ENCODE measurements at regions not wholly inside any gene's neighbourhood (a gene's known extent, or its start where the extent isn't known, plus 50 kb on each side); places are given as distances from the start of the nearest gene placed in this dataset.

- Histone ChIP-seq H3K4me3 (ENCODE audit: low read depth in 1 of 3, low read length in 3 of 3) (no peak overlapping the region), H3K4me1 (ENCODE audit: control insufficient read depth in 3 of 3, insufficient read depth in 2 of 3, low read depth in 1 of 3, low read length in 2 of 3) (no peaks in the 10 kb centered on the region), H3K9me3 (ENCODE audit: control insufficient read depth in 2 of 2, insufficient read depth in 1 of 2, low read depth in 1 of 2, low read length in 1 of 2) (no peaks in the 10 kb centered on the region), H3K27ac (ENCODE audit: low read depth in 1 of 3, low read length in 2 of 3) (no peak overlapping the region), H3K27me3 (ENCODE audit: control insufficient read depth in 3 of 3, insufficient read depth in 3 of 3, low read length in 3 of 3) (peaks cover 0 to under 1% (median 0%) of the 10 kb centered on the region in 3 donors), H3K36me3 (ENCODE audit: control insufficient read depth in 3 of 3, insufficient read depth in 2 of 3, low read depth in 1 of 3, low read length in 3 of 3) (no peaks in the 10 kb centered on the region)
- WGBS, 3 donors: 55 to 80% (median 66%) methylated on average over 3 of the region's 3 CpGs
- DNase-seq (no peak), FAIRE-seq (no peak)
Observed at GRCh38 chr9:115601434-115601833, 483.5 kb upstream of the TNC start.

GRCh38 chr9:115604831-115605483, 487.0 kb upstream of the TNC start:
- DNase-seq: no peak
- FAIRE-seq: no peak
- H3K4me3 ChIP-seq (ENCODE audit: low read depth in 1 of 3, low read length in 3 of 3): no peak overlapping the region
- H3K27ac ChIP-seq (ENCODE audit: low read depth in 1 of 3, low read length in 2 of 3): no peak overlapping the region
- no peaks in the 10 kb centered on the region for H3K9me3 ChIP-seq (ENCODE audit: control insufficient read depth in 2 of 2, insufficient read depth in 1 of 2, low read depth in 1 of 2, low read length in 1 of 2)
- H3K4me1 ChIP-seq (ENCODE audit: control insufficient read depth in 3 of 3, insufficient read depth in 2 of 3, low read depth in 1 of 3, low read length in 2 of 3): no peaks in the 10 kb centered on the region
- WGBS, 3 donors: 61 to 71% (median 67%) methylated on average over 2 of the region's 2 CpGs
- H3K36me3 ChIP-seq (ENCODE audit: control insufficient read depth in 3 of 3, insufficient read depth in 2 of 3, low read depth in 1 of 3, low read length in 3 of 3): no peaks in the 10 kb centered on the region
- H3K27me3 ChIP-seq (ENCODE audit: control insufficient read depth in 3 of 3, insufficient read depth in 3 of 3, low read length in 3 of 3): no peaks in the 10 kb centered on the region

- Histone ChIP-seq H3K36me3 (ENCODE audit: control insufficient read depth in 3 of 3, insufficient read depth in 2 of 3, low read depth in 1 of 3, low read length in 3 of 3) (no peaks in the 10 kb centered on the region), H3K4me3 (ENCODE audit: low read depth in 1 of 3, low read length in 3 of 3) (no peak overlapping the region), H3K27ac (ENCODE audit: low read depth in 1 of 3, low read length in 2 of 3) (no peak overlapping the region), H3K27me3 (ENCODE audit: control insufficient read depth in 3 of 3, insufficient read depth in 3 of 3, low read length in 3 of 3) (no peaks in the 10 kb centered on the region), H3K4me1 (ENCODE audit: control insufficient read depth in 3 of 3, insufficient read depth in 2 of 3, low read depth in 1 of 3, low read length in 2 of 3) (no peaks in the 10 kb centered on the region), H3K9me3 (ENCODE audit: control insufficient read depth in 2 of 2, insufficient read depth in 1 of 2, low read depth in 1 of 2, low read length in 1 of 2) (no peaks in the 10 kb centered on the region)
- FAIRE-seq: no peak
- DNase-seq: no peak
Observed at GRCh38 chr9:115606838-115607237, 488.9 kb upstream of the TNC start.

GRCh38 chr9:115614326-115614999, 496.5 kb upstream of the TNC start:
- H3K4me3 ChIP-seq (ENCODE audit: low read depth in 1 of 3, low read length in 3 of 3): no peak overlapping the region
- no peaks in the 10 kb centered on the region for H3K4me1 ChIP-seq (ENCODE audit: control insufficient read depth in 3 of 3, insufficient read depth in 2 of 3, low read depth in 1 of 3, low read length in 2 of 3)
- H3K27ac ChIP-seq (ENCODE audit: low read depth in 1 of 3, low read length in 2 of 3): no peak overlapping the region
- DNase-seq (no peak), FAIRE-seq (no peak)
- no peaks in the 10 kb centered on the region for H3K27me3 ChIP-seq (ENCODE audit: control insufficient read depth in 3 of 3, insufficient read depth in 3 of 3, low read length in 3 of 3)
- H3K36me3 ChIP-seq (ENCODE audit: control insufficient read depth in 3 of 3, insufficient read depth in 2 of 3, low read depth in 1 of 3, low read length in 3 of 3): no peaks in the 10 kb centered on the region
- WGBS, 3 donors: 71 to 85% (median 79%) methylated on average over 4 of the region's 4 CpGs
- H3K9me3 ChIP-seq (ENCODE audit: control insufficient read depth in 2 of 2, insufficient read depth in 1 of 2, low read depth in 1 of 2, low read length in 1 of 2): no peaks in the 10 kb centered on the region

GRCh38 chr9:115615000-115615401, 497.0 kb upstream of the TNC start:
- no peak overlapping the region for H3K27ac ChIP-seq (ENCODE audit: low read depth in 1 of 3, low read length in 2 of 3)
- no peaks in the 10 kb centered on the region for H3K4me1 ChIP-seq (ENCODE audit: control insufficient read depth in 3 of 3, insufficient read depth in 2 of 3, low read depth in 1 of 3, low read length in 2 of 3)
- no peaks in the 10 kb centered on the region for H3K36me3 ChIP-seq (ENCODE audit: control insufficient read depth in 3 of 3, insufficient read depth in 2 of 3, low read depth in 1 of 3, low read length in 3 of 3)
- no peak overlapping the region for H3K4me3 ChIP-seq (ENCODE audit: low read depth in 1 of 3, low read length in 3 of 3)
- FAIRE-seq (no peak), DNase-seq (no peak)
- 45 to 57% (median 56%) methylated on average over 3 of the region's 3 CpGs for WGBS, 3 donors
- no peaks in the 10 kb centered on the region for H3K9me3 ChIP-seq (ENCODE audit: control insufficient read depth in 2 of 2, insufficient read depth in 1 of 2, low read depth in 1 of 2, low read length in 1 of 2)
- H3K27me3 ChIP-seq (ENCODE audit: control insufficient read depth in 3 of 3, insufficient read depth in 3 of 3, low read length in 3 of 3): no peaks in the 10 kb centered on the region

- H3K36me3 ChIP-seq (ENCODE audit: control insufficient read depth in 3 of 3, insufficient read depth in 2 of 3, low read depth in 1 of 3, low read length in 3 of 3): no peaks in the 10 kb centered on the region
- WGBS, 3 donors: 51 to 70% (median 51%) methylated on average over 4 of the region's 4 CpGs
- no peaks in the 10 kb centered on the region for H3K4me1 ChIP-seq (ENCODE audit: control insufficient read depth in 3 of 3, insufficient read depth in 2 of 3, low read depth in 1 of 3, low read length in 2 of 3)
- no peaks in the 10 kb centered on the region for H3K9me3 ChIP-seq (ENCODE audit: control insufficient read depth in 2 of 2, insufficient read depth in 1 of 2, low read depth in 1 of 2, low read length in 1 of 2)
- H3K27ac ChIP-seq (ENCODE audit: low read depth in 1 of 3, low read length in 2 of 3): no peak overlapping the region
- FAIRE-seq: no peak
- H3K27me3 ChIP-seq (ENCODE audit: control insufficient read depth in 3 of 3, insufficient read depth in 3 of 3, low read length in 3 of 3): no peaks in the 10 kb centered on the region
- no peak for DNase-seq
- no peak overlapping the region for H3K4me3 ChIP-seq (ENCODE audit: low read depth in 1 of 3, low read length in 3 of 3)
Observed at GRCh38 chr9:115615821-115616665, 498.1 kb upstream of the TNC start.

- Histone ChIP-seq H3K27me3 (ENCODE audit: control insufficient read depth in 3 of 3, insufficient read depth in 3 of 3, low read length in 3 of 3) (no peaks in the 10 kb centered on the region), H3K9me3 (ENCODE audit: control insufficient read depth in 2 of 2, insufficient read depth in 1 of 2, low read depth in 1 of 2, low read length in 1 of 2) (no peaks in the 10 kb centered on the region), H3K27ac (ENCODE audit: low read depth in 1 of 3, low read length in 2 of 3) (no peak overlapping the region), H3K36me3 (ENCODE audit: control insufficient read depth in 3 of 3, insufficient read depth in 2 of 3, low read depth in 1 of 3, low read length in 3 of 3) (no peaks in the 10 kb centered on the region), H3K4me3 (ENCODE audit: low read depth in 1 of 3, low read length in 3 of 3) (no peak overlapping the region), H3K4me1 (ENCODE audit: control insufficient read depth in 3 of 3, insufficient read depth in 2 of 3, low read depth in 1 of 3, low read length in 2 of 3) (no peaks in the 10 kb centered on the region)
- DNase-seq: no peak
- no peak for FAIRE-seq
- WGBS, 3 donors: 78 to 95% (median 88%) methylated on average over 2 of the region's 2 CpGs
Observed at GRCh38 chr9:115616666-115617239, 498.8 kb upstream of the TNC start.

- no peak for DNase-seq
- no peak for FAIRE-seq
- no peak overlapping the region for H3K4me3 ChIP-seq (ENCODE audit: low read depth in 1 of 3, low read length in 3 of 3)
- no peaks in the 10 kb centered on the region for H3K27me3 ChIP-seq (ENCODE audit: control insufficient read depth in 3 of 3, insufficient read depth in 3 of 3, low read length in 3 of 3)
- no peaks in the 10 kb centered on the region for H3K4me1 ChIP-seq (ENCODE audit: control insufficient read depth in 3 of 3, insufficient read depth in 2 of 3, low read depth in 1 of 3, low read length in 2 of 3)
- H3K36me3 ChIP-seq (ENCODE audit: control insufficient read depth in 3 of 3, insufficient read depth in 2 of 3, low read depth in 1 of 3, low read length in 3 of 3): no peaks in the 10 kb centered on the region
- no peaks in the 10 kb centered on the region for H3K9me3 ChIP-seq (ENCODE audit: control insufficient read depth in 2 of 2, insufficient read depth in 1 of 2, low read depth in 1 of 2, low read length in 1 of 2)
- H3K27ac ChIP-seq (ENCODE audit: low read depth in 1 of 3, low read length in 2 of 3): no peak overlapping the region
Observed at GRCh38 chr9:115625251-115625650, 507.3 kb upstream of the TNC start.
